ENCODE measurements at regions not wholly inside any gene's neighbourhood (a gene's known extent, or its start where the extent isn't known, plus 50 kb on each side); places are given as distances from the start of the nearest gene placed in this dataset.

- H3K36me3 Mint-ChIP-seq (ENCODE audit: low read depth), result no peaks in the 10 kb centered on the region
- no peaks in the 10 kb centered on the region; the same call in 1 of the 2 replicates for H3K27me3 Mint-ChIP-seq (ENCODE audit: insufficient read depth)
- peaks cover 57% of the 10 kb centered on the region for H3K9me3 Mint-ChIP-seq
- H3K4me3 Mint-ChIP-seq, result no peak overlapping the region
- no peaks in the 10 kb centered on the region for H3K4me1 Mint-ChIP-seq (ENCODE audit: low read depth)
- no peak overlapping the region for H3K27ac Mint-ChIP-seq
- DNase-seq, result no peak
- TF ChIP-seq CTCF (IDR thresholded peaks at IDR 0.05), result no peak
Observed at GRCh38 chr2:79383681-79384080, 129.2 kb upstream of the CTNNA2 start.

- H3K4me1 Mint-ChIP-seq (ENCODE audit: low read depth), result no peaks in the 10 kb centered on the region
- no peak overlapping the region for H3K4me3 Mint-ChIP-seq
- no peak for TF ChIP-seq CTCF (IDR thresholded peaks at IDR 0.05)
- H3K27me3 Mint-ChIP-seq (ENCODE audit: insufficient read depth), result peaks cover 2% of the 10 kb centered on the region
- H3K9me3 Mint-ChIP-seq, result peaks cover 29% of the 10 kb centered on the region
- H3K36me3 Mint-ChIP-seq (ENCODE audit: low read depth), result no peaks in the 10 kb centered on the region
- H3K27ac Mint-ChIP-seq, result no peak overlapping the region
- DNase-seq, result no peak
Observed at GRCh38 chr2:79375817-79376216, 137.0 kb upstream of the CTNNA2 start.

- Mint-ChIP-seq H3K27me3 (ENCODE audit: insufficient read depth) (peaks cover 2% of the 10 kb centered on the region), H3K4me3 (no peak overlapping the region), H3K36me3 (ENCODE audit: low read depth) (peaks cover 6% of the 10 kb centered on the region; the same call in 1 of the 2 replicates), H3K4me1 (ENCODE audit: low read depth) (no peaks in the 10 kb centered on the region), H3K9me3 (peaks cover 36% of the 10 kb centered on the region), H3K27ac (no peak overlapping the region)
- no peak for DNase-seq
- TF ChIP-seq CTCF (IDR thresholded peaks at IDR 0.05), result no peak
Observed at GRCh38 chr2:79373358-79374130, 139.3 kb upstream of the CTNNA2 start.

- Mint-ChIP-seq H3K36me3 (ENCODE audit: low read depth) (peaks cover 6% of the 10 kb centered on the region; the same call in 1 of the 2 replicates), H3K27ac (no peak overlapping the region), H3K9me3 (peaks cover 42% of the 10 kb centered on the region), H3K4me3 (no peak overlapping the region), H3K4me1 (ENCODE audit: low read depth) (no peaks in the 10 kb centered on the region), H3K27me3 (ENCODE audit: insufficient read depth) (peaks cover 2% of the 10 kb centered on the region)
- no peak for DNase-seq
- TF ChIP-seq CTCF (IDR thresholded peaks at IDR 0.05), result no peak
Observed at GRCh38 chr2:79370976-79371538, 141.8 kb upstream of the CTNNA2 start.

- H3K27me3 Mint-ChIP-seq (ENCODE audit: insufficient read depth), result peaks cover 2% of the 10 kb centered on the region
- no peak for DNase-seq
- peaks cover 6% of the 10 kb centered on the region; the same call in 1 of the 2 replicates for H3K36me3 Mint-ChIP-seq (ENCODE audit: low read depth)
- H3K9me3 Mint-ChIP-seq, result peaks cover 50% of the 10 kb centered on the region
- H3K4me1 Mint-ChIP-seq (ENCODE audit: low read depth), result no peaks in the 10 kb centered on the region
- no peak overlapping the region for H3K27ac Mint-ChIP-seq
- H3K4me3 Mint-ChIP-seq, result no peak overlapping the region
- no peak for TF ChIP-seq CTCF (IDR thresholded peaks at IDR 0.05)
Observed at GRCh38 chr2:79369127-79369526, 143.7 kb upstream of the CTNNA2 start.

Measured in HFFc6 (cell line).